ENCODE measurements at regions not wholly inside any gene's neighbourhood (a gene's known extent, or its start where the extent isn't known, plus 50 kb on each side); places are given as distances from the start of the nearest gene placed in this dataset.
"Not testable (repeated sequence)": the region's sequence is repeated elsewhere in the genome, so short reads cannot be mapped to it uniquely, and the experiment has no call there.

DNA sequence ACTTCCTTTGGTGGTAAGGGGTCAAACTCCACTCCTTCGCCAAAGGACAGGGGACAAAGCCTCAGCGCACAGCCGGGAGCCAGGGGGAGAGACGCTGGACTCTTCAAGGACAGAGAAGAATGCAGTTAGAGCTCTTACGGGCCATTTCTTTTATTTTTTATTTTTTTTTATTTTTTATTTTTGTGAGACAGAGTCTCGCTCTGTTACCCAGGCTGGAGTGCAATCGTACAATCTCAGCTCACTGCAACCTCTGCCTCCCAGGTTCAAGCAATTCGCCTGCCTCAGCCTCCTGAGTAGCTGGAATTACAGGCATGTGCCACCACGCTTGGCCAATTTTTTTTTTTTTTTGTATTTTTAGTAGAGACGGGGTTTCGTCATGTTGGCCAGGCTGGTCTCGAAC lies 93.2 kb upstream of the RPH3AL start, which contains the start of gene RFLNB:
Gene RFLNB (minus strand): TSS at position 101 of the 400 bp plus-strand sequence.
- DNase-seq (ENCODE audit: low spot score); FAIRE-seq: not testable (repeated sequence)

DNA sequence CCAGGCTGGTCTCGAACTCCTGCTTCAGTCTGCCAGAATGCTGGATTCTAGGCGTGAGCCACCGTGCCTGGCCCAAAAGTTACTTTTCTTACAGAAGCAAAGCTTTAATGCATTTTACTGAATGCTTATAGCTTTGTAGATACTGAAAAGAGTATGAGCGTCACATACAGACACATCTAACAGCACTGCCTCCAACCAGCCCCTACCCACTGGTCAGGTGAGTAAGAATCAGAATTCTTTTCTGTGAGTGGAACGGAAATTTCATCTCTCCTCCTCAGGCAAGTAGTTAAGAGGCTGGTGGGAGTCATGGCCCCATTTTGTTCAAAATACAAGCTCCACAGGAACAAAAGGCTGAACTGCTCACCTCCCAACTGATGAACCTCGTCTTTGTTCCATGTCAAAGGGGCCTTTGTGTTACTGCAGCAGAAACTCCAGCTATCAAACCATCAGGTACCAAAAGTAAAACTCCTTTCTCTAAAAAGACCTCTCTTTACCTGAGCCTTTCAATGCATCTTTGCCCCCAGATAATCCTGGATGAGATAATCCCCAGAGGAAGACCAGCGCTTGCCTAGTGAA lies 92.4 kb upstream of the RPH3AL start:
- FAIRE-seq (no peak), DNase-seq (ENCODE audit: low spot score) (no peak)

DNA sequence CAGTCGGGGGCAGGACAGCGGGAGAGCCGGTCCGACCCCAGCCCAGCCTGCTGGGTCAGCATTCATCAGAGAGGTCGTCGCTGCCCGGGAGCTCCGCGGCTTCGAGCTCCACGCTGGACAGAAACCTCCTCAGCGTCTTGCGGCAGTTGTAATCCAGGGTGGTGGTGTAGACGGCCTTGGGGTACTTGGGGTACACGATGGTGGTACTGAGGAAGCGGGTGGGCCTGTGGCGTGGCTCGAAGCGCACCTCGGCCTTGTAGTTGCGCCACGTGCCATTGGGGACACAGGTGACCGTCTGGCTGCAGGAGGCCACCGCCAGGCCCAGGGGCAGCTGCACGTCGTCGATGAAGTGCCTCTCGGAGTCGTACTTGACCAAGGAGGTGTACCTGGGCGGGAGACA lies 90.5 kb upstream of the RPH3AL start:
- DNase-seq (ENCODE audit: low spot score) = no peak
- FAIRE-seq = no peak

DNA sequence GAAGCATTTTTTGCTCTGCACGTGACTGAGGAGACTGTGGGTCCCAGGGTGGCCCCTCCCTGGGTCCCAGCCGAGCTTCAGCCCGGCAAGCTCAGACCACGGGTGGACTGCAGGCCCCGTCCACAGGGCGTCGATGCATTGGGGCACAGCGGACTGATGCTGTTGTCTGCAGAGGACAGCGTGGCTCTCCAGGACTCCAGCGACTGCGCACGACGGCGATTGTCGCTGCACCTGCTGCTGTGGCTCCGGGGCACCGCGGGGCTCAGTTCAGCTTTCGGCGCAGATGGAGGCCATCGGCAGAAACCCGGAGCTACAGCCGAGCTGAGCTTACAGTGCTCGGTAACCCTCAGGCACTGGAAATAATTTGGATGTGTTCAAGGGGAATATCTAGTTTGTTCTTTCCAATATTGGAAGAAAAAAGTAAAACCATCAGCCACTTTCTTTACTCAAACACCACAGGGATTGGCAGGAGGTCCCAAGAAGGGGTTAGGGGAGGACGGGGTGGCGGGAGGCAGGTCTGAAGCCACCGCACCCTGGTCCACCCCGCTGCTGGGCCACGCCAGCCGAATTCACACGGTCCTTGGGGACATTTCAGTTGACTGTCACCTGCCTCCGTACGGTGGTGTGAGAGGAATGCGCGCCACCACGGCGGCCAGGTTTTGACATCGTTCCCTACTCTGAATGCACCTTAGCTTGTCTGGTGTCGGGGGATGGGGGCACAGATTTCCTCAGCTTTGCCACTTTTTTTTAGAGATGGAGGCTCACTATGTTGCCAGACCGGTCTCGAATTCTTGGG lies 88.7 kb upstream of the RPH3AL start:
- FAIRE-seq (no peak), DNase-seq (ENCODE audit: low spot score) (no peak)

DNA sequence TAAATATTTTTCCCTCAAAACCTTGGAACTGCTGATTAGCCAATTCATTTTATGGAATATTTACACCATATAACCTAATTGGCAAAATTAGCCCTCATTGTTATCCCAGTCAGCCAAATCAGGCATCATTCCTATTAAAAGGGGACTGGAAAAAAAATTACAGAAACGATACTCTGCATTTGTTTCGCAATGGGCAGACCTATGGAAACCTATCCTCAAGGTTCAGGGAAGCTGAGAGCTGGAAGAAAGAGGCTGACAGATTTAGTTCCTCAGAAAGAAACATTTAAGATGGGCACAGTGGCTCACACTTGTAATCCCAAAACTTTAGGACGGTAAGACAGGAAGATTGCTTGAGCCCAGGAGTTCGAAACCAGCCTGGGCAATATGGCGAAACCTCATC lies 85.6 kb upstream of the RPH3AL start:
- DNase-seq (ENCODE audit: low spot score) = no peak
- FAIRE-seq = no peak

DNA sequence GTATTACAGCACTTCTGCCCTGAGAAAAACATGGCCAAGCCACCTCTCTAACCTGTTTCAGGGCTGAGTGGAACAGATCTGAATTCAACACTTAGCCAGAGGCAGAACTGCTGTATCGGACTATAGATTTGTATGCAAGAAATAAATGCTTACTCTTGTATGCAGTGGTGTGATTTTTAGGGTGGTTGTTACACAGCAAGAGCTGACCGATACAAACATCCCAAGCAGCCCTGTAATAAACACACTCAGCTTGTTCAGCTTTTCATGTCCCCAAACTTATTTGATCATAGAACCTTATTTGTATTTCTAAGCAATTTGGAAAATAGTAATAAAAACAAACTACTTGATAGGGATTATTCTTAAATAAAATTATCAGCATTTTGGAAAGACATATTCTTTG lies 84.9 kb upstream of the RPH3AL start:
- no peak for DNase-seq (ENCODE audit: low spot score)
- no peak for FAIRE-seq

DNA sequence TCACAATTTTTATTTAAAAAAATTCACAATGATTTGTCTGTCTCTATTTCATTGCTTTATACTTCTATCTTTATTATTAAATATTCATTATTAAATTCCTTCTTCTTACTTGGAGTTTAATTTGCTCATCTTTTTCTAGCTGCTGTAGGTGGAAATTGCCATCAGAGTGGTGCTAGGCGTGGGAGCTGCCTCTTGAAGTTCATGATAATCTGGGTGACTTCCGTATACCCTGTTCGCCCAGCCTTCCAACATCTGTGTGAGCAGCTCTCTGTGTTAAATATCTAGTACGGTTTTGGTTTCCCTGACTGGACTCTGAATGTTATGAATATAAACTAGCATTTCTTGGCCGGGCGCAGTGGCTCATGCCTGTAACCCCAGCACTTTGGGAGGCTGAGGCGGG lies 84.0 kb upstream of the RPH3AL start:
- no peak for FAIRE-seq
- DNase-seq (ENCODE audit: low spot score) = no peak

DNA sequence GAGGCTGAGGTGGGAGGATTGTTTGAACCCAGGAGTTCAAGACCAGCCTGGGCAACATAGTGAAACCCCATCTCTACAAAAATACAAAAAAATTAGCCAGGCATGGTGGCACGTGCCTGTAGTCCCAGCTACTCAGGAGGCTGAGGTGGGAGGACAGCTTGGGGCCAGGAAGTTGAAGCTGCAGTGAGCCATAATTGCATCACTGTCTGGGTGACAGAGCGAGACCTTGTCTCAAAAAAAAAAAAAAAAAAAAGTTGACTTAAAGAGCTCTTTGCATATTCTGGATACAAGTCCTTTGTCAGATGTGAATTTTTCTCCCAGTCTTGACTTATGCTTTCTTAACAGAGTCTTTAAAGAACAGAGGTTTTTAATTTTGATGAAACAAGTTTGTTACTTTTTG lies 79.9 kb upstream of the RPH3AL start:
- DNase-seq (ENCODE audit: low spot score); FAIRE-seq: not testable (repeated sequence)

DNA sequence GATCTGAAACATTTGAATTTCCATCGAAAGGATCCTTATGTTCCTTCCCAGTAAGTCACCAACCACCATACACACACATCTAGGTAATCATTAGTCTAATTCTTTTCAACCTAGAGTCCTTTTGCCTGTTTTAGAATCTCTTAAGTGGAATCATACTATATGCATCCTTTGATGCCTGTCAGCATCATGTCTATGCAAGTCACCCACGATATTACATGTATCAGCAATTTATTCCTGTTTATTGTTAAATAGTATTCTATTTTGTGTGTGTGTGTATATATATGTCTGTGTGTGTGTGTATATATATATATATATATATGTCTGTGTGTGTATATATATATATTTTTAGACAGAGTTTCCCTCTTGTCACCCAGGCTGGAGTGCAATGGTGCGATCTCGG lies 78.9 kb upstream of the RPH3AL start:
- DNase-seq (ENCODE audit: low spot score) (no peak), FAIRE-seq (no peak)

DNA sequence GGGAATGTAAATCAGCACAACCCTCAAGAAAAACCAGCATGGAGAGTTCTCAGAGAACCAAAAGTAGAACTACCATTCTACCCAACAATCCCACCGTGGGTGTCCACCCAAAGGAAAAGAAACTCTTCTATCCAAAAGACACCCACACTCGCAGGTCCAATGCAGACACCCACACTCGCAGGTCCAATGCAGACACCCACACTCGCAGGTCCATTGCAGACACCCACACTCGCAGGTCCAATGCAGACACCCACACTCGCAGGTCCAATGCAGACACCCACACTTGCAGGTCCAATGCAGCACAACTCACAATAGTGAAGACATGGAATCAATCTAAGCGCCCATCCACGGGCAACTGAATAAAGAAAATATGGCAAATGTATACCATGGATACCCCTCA lies 77.0 kb upstream of the RPH3AL start:
- FAIRE-seq (no peak), DNase-seq (ENCODE audit: low spot score) (no peak)

DNA sequence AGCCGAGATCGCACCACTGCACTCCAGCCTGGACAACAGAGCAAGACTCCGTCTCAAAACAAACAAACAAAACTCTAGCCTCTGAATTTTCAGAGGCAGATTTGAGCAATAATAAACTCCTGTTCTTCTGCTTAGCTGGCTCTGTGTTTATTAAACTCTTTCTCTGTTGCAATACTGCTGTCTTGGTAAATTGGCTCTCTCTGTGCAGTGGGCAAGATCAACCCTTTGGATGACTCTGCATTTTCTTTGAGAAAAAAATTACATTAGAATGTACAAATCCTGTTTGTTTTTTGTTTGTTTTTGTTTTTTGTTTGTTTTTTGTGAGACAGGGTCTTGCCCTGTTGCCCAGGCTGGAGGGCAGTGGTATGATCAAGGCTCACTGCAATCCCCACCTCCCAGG lies 75.8 kb upstream of the RPH3AL start:
- FAIRE-seq = no peak
- DNase-seq (ENCODE audit: low spot score) = no peak

DNA sequence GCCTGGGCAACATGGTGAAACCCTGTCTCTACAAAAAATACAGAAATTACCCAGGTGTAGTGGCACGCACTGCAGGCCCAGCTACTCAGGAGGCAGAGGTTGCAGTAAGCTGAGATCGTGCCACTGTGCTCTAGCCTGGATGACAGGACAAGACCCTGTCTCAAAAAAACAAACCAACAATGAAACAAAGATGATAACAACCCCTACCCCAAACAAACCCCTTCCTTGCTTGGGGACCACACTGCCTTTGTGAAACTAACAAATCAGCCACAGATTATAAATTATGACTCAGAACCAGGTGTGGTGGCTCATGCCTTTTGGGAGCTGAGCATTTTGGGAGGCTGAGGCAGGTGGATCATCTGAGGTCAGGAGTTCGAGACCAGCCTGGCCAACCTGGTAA lies 75.3 kb upstream of the RPH3AL start:
- no peak for FAIRE-seq
- no peak for DNase-seq (ENCODE audit: low spot score)

DNA sequence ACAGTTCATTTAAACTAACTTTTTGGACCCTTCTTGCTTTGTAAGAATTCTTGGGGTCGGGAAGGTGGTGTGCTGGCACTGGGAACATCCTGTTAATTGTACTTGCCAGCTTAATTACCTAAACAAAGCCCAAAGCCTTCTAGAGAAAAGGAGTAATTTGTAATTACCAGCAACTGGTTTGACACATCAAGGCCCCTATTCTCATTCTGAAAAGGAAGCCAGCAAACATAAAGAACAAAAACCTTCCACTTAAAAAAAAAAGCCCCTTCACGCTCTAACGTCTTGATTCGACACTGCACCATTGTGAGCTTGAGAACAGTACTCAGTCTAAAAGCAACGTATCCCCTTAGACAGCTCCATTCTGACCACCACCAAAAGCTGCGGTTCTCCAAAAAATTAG lies 74.7 kb upstream of the RPH3AL start:
- FAIRE-seq = no peak
- DNase-seq (ENCODE audit: low spot score) = no peak

DNA sequence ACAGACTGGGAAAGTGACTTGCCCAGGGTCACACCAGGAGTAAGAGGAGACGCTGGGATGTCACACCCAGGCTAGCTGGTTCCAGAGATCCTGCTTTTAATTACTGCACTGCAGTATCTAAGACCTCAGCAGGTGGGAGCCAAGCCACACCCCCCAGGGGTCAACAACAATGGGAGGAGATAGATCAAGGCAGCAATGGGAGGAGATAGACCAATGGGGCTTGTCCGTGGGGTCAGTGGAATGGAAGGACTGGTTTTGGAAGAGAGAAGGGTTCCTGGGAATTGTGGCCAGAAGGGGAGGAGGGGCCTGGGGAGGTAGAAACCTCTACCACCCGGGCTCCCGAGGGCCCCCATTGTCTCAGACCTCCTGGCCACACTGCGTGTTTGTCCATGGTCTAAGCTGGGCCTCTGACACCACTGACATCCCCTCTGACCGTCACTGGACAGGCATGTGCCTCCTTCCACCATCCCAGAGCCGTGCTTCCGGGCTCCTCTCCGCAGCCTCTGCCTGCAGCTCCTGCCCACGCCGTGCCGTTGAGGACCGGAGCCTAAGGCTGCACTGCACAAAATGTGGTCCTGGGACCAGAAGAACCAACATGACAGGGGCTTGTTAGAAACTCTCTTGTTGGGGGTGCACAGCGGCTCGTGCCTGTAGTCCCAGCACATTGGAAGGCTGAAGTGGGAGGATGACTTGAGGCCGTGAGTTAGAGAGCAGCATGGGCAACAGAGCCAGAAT lies 69.8 kb upstream of the RPH3AL start:
- no peak for DNase-seq (ENCODE audit: low spot score)
- FAIRE-seq = no peak

DNA sequence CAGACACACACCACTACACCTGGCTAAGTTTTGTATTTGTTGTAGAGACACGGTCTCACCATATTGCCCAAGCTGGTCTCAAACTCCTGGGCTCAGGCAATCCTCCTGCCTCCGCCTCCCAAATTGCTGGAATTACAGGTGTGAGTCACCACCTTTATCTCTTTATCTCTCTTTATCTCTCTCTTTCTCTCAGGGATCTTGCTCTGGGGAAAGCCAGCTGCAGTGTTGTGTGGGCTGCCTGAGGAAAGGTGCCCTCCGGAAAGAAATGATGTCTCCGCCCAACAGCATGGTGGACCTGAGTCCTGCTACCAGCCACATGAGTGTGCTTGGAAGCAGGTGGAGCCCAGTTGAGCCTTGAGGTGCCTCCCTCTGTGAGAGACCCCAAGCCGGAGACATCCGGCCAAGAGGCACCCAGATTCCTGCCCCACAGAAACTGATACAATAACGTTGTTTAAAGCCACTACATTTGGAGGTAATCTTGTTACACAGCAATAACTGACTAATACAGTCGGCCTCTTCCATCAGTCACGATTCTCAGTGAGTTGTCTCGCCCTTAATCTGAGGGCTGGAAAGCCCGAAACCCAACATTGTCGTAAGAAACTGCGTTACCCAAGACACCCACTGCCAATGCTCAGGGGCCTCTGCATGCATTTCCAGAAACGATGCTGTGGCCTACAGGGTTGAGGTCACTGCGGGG lies 68.0 kb upstream of the RPH3AL start:
- no peak for DNase-seq (ENCODE audit: low spot score)
- no peak for FAIRE-seq

DNA sequence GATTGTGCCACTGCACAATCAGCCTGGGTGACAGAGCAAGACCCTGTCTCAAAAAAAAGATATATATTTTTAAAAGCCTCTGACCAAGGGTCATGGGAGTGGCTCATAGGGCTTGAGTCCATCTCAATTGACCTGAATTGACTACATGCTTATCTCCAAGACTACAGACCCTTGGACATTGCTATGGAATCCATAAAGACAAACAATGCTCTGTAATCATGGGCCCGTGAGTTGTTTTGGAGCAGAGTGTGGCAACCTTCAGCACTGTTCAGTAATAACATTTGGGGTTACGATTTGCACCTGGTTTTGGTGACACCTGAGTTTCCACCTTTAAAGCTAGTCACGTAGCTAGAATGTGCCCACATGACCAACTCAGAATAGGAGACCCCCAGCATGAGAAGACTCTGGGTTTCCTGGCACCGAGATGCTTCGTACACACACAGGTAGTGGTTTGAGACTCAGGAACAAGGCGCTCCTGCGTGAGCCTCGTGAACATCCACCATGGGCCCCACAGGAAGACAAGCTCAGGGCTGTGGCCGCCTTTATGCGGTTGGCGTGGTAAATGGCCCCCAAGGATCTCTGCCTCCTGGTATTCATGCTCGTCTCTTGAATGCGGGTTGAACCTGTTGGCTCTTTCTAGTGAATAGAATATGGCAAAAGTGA lies 66.6 kb upstream of the RPH3AL start:
- FAIRE-seq = no peak

DNA sequence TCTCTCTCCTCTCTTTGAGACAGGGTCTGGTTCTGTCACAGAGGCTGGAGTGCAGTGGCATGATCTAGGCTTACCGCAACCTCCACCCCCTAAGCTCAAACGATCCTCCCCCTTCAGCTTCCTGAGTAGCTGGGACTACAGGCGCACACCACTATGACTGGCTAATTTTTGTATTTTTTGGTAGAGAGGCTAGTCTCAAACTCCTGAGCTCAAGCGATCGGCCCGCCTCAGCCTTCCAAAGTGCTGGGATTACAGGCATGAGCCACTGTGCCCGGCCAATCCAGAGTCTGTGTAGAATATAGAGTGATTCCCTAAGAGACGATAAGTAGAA lies 65.8 kb upstream of the RPH3AL start:
- no peak for FAIRE-seq

More for the DNA sequence above, 66.6 kb upstream of the RPH3AL start:
- no peak for DNase-seq (ENCODE audit: low spot score)

DNA sequence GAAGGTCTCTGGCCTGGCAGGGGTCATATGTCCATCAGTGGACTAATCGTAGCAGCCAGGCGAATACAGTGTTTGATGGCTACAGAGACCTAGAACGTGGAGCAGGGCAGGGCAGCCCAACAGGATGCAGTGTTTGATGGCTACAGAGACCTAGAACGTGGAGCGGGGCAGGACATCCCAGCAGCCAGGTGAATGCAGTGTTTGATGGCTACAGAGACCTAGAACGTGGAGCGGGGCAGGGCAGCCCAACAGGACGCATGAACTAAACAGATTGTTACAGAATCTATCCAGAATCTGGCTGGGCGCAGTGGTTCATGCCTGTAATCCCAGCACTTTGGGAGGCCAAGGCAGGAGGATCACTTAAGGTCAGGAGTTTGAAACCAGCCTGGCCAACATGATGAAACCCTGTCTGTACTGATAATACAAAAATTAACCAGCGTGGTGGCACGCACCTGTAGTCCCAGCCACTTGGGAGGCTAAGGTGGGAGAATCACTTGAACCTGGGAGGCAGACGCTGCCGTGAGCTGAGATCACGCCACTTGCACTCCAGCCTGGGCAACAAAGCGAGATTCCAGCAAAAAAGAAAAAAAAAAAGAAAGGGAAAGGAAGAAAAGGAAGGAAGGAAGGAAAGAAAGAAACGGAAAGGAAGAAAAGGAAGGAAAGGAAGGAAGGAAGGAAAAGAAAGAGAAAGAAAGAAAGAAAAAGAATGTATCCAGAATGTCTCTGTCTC lies 65.2 kb upstream of the RPH3AL start:
- FAIRE-seq (no peak), DNase-seq (ENCODE audit: low spot score) (no peak)

More for the DNA sequence above, 65.8 kb upstream of the RPH3AL start:
- DNase-seq (ENCODE audit: low spot score) = no peak

DNA sequence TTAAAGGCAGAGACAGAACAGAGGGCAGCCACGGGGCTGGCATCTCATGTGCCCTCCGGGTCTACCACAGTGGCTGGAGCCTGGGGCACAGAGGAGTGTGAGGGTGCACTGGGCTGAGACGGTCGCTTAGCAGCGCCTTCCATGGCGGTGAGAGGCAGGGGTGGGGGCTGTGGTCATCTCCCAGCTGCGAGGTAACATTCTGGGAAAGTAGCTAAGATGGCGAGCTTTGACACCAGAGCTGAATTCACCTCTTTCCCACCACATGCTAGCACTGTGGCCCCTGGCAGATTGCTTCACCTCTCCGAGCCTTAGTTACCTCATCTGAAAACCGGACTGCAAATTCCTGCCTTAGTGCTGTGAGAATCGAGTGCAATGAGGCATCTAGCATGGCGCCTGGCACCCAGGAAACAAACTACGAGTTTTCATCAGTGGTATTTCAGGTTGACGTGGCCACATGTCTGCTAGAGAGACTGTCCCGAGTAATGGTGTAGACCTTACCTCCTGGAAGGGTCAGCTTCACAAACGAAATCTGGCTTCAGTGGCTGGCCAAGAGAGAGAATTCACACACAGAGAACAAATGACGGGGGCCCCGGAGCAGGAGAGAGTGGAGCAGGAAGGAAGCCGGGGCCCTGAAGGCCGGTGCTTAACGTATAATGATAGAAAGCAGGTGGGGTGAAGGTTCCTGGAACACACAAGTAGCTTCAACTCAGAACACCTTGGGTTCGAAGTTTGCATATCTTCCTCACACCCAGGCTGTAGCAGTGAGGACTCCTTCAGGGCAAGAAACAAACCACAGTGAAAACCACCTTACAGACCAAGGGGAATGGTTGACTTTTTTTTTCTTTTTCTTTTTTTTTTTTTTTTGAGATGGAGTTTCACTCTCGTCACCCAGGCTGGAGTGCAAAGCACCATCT lies 63.9 kb upstream of the RPH3AL start:
- DNase-seq (ENCODE audit: low spot score) (no peak), FAIRE-seq (no peak)
